Lower lobe of right lung (tissue), 2 donors: ENCODE measurements at regions not wholly inside any gene's neighbourhood (a gene's known extent, or its start where the extent isn't known, plus 50 kb on each side); places are given as distances from the start of the nearest gene placed in this dataset.

Experiments
- ATAC-seq, 2 donors: fragments of 200-7000 bp; cut with Tn5 transposase; one replicate each; pipeline ENCODE4 v1.9.1; 2020 to 2022; ENCODE audit warnings: mild to moderate bottlenecking in 2 of 2, moderate library complexity in 2 of 2
- DNase-seq: peaks from one replicate; pipeline ENCODE4 v3.0.0-alpha.2; 2020
- H3K27ac ChIP-seq: fragments of 200-600 bp; one replicate; pipeline ENCODE4 v1.8.0; 2022
- H3K27me3 ChIP-seq: fragments of 200-600 bp; one replicate; pipeline ENCODE4 v1.8.0; 2022; ENCODE audit warnings: low read depth
- H3K36me3 ChIP-seq: fragments of 200-600 bp; one replicate; pipeline ENCODE4 v1.8.0; 2022; ENCODE audit warnings: mild to moderate bottlenecking
- H3K4me1 ChIP-seq: fragments of 200-600 bp; one replicate; pipeline ENCODE4 v1.8.0; 2022
- H3K4me3 ChIP-seq: fragments of 200-600 bp; one replicate; pipeline ENCODE4 v1.8.0; 2022; ENCODE audit warnings: mild to moderate bottlenecking
- H3K9me3 ChIP-seq: fragments of 200-600 bp; one replicate; pipeline ENCODE4 v1.8.0; 2022
- CTCF ChIP-seq: fragments of 200-600 bp; IDR thresholded peaks from one replicate; pipeline ENCODE4 v1.8.0; 2022; ENCODE audit warnings: antibody characterized with exemption, mild to moderate bottlenecking
- intact Hi-C: fragments of 100-400 bp; cut with DNase I; formaldehyde crosslinking; loops from one replicate; pipeline ENCODE4 v1.11.0; 2022
- donor health status: DM: no; HTN: yes; CAD: no; lungs with severe emphysema.

- no peaks in the 10 kb centered on the region for H3K36me3 ChIP-seq
- no peak for TF ChIP-seq CTCF
- H3K4me1 ChIP-seq, result no peaks in the 10 kb centered on the region
- no peak overlapping the region for H3K27ac ChIP-seq
- DNase-seq (no peak), ATAC-seq (no peak)
- no peaks in the 10 kb centered on the region for H3K9me3 ChIP-seq
- no peak overlapping the region for H3K4me3 ChIP-seq
- no peaks in the 10 kb centered on the region for H3K27me3 ChIP-seq
- intact Hi-C loops, result no loop called here
These were observed 130.9 kb upstream of the CASK start for GRCh38 chrX:42054256-42054655.

GRCh38 chrX:42050345-42050744 lies 127.0 kb upstream of the CASK start:
- no peaks in the 10 kb centered on the region for H3K4me1 ChIP-seq
- H3K27ac ChIP-seq, result no peak overlapping the region
- no peaks in the 10 kb centered on the region for H3K27me3 ChIP-seq
- ATAC-seq, result no peak
- H3K4me3 ChIP-seq, result no peak overlapping the region
- H3K9me3 ChIP-seq, result no peaks in the 10 kb centered on the region
- no peaks in the 10 kb centered on the region for H3K36me3 ChIP-seq
- no peak for TF ChIP-seq CTCF
- intact Hi-C loops, result no loop called here
- no peak for DNase-seq

- no peak for TF ChIP-seq CTCF
- Histone ChIP-seq H3K9me3 (no peaks in the 10 kb centered on the region), H3K27me3 (no peaks in the 10 kb centered on the region), H3K27ac (no peak overlapping the region), H3K4me3 (no peak overlapping the region), H3K36me3 (no peaks in the 10 kb centered on the region), H3K4me1 (no peaks in the 10 kb centered on the region)
- intact Hi-C loops, result no loop called here
- DNase-seq, result no peak
- no peak for ATAC-seq
These were observed 124.5 kb upstream of the CASK start for GRCh38 chrX:42047886-42048285.

GRCh38 chrX:42028109-42028508 lies 104.8 kb upstream of the CASK start:
- no peak overlapping the region for H3K4me3 ChIP-seq
- ATAC-seq, result no peak

GRCh38 chrX:42027367-42028000 lies 104.1 kb upstream of the CASK start:
- Histone ChIP-seq H3K9me3 (no peaks in the 10 kb centered on the region), H3K4me3 (no peak overlapping the region), H3K27ac (no peak overlapping the region), H3K36me3 (no peaks in the 10 kb centered on the region), H3K4me1 (no peaks in the 10 kb centered on the region), H3K27me3 (no peaks in the 10 kb centered on the region)
- no peak for ATAC-seq
- no peak for TF ChIP-seq CTCF
- DNase-seq, result no peak
- intact Hi-C loops, result no loop called here

More at GRCh38 chrX:42028109-42028508, 104.8 kb upstream of the CASK start:
- TF ChIP-seq CTCF, result no peak
- Histone ChIP-seq H3K27ac (no peak overlapping the region), H3K4me1 (no peaks in the 10 kb centered on the region), H3K36me3 (no peaks in the 10 kb centered on the region), H3K9me3 (no peaks in the 10 kb centered on the region), H3K27me3 (no peaks in the 10 kb centered on the region)
- intact Hi-C loops, result no loop called here
- DNase-seq, result no peak
